IMR-90 (cell line): ENCODE measurements at regions not wholly inside any gene's neighbourhood (a gene's known extent, or its start where the extent isn't known, plus 50 kb on each side); places are given as distances from the start of the nearest gene placed in this dataset.

Experiments used
- ATAC-seq: fragments of 200-7000 bp; cut with Tn5 transposase; 2 replicates; pipeline ENCODE4 v1.9.1; 2020; ENCODE audit warnings: low read depth, mild to moderate bottlenecking, moderate library complexity
- BruUV-seq: library from RNA; stranded (reverse); fragments of 400-500 nt; replicated peaks from 2 replicates; lab custom pipeline; 2021; lab: Mats Ljungman, UMichigan
- CTCF ChIA-PET: fragments of 300-600 bp; formaldehyde crosslinking; extraction: SDS; loops from one replicate; lab custom pipeline; 2021; ENCODE audit warnings: antibody characterized with exemption; lab: Yijun Ruan, JAX
- POLR2A ChIA-PET: fragments of 300-600 bp; sonication (Branson Sonifier 250); formaldehyde crosslinking; loops from one replicate; lab custom pipeline; 2022; ENCODE audit warnings: antibody characterized with exemption; ENCODE audit not compliant: unreplicated experiment; lab: Charles Lee
- DNase-seq: peaks from one replicate; pipeline ENCODE4 v3.0.0; 2013
- H2AFZ ChIP-seq: replicated peaks from 2 replicates; pipeline ENCODE3; 2013; ENCODE audit warnings: low read length, mild to moderate bottlenecking; ENCODE audit not compliant: poor library complexity
- H2AK5ac ChIP-seq: 2 replicates; pipeline ENCODE4 v1.6.1; 2013; ENCODE audit warnings: low read depth, low read length, inconsistent platforms
- H2AK9ac ChIP-seq: replicated peaks from 2 replicates; pipeline ENCODE3; 2013; ENCODE audit warnings: mild to moderate bottlenecking, low read depth, low read length, moderate library complexity; ENCODE audit not compliant: poor library complexity
- H2BK120ac ChIP-seq: 2 replicates; pipeline ENCODE4 v1.6.1; 2013; ENCODE audit warnings: low read depth, low read length, inconsistent platforms
- H2BK15ac ChIP-seq: 3 replicates; pipeline ENCODE4 v1.6.1; 2013; ENCODE audit warnings: low read depth, low read length, inconsistent platforms
- H2BK20ac ChIP-seq: 2 replicates; pipeline ENCODE4 v1.6.1; 2013; ENCODE audit warnings: low read depth, mild to moderate bottlenecking, inconsistent platforms, low read length, moderate library complexity
- H2BK5ac ChIP-seq: 2 replicates; pipeline ENCODE4 v1.6.1; 2013; ENCODE audit warnings: mild to moderate bottlenecking, low read depth, low read length, inconsistent platforms; ENCODE audit not compliant: poor library complexity, severe bottlenecking
- H3K14ac ChIP-seq: replicated peaks from 2 replicates; pipeline ENCODE4 v1.6.1; 2013; ENCODE audit warnings: low read depth, low read length, inconsistent platforms
- H3K18ac ChIP-seq: 2 replicates; pipeline ENCODE4 v1.6.1; 2013; ENCODE audit warnings: low read depth, low read length, control low read depth
- H3K23ac ChIP-seq: 2 replicates; pipeline ENCODE4 v1.6.1; 2013; ENCODE audit warnings: low read depth, low read length, inconsistent platforms
- H3K27ac ChIP-seq: 2 replicates; pipeline ENCODE4 v1.5.1; 2013; ENCODE audit warnings: mild to moderate bottlenecking, control low read depth, low read length; ENCODE audit not compliant: insufficient read depth
- H3K27me3 ChIP-seq: 2 replicates; pipeline ENCODE4 v1.6.1; 2013; ENCODE audit warnings: low read length; ENCODE audit not compliant: control insufficient read depth, insufficient read depth
- H3K36me3 ChIP-seq: 2 replicates; pipeline ENCODE4 v1.6.1; 2013; ENCODE audit warnings: low read length, mixed read lengths; ENCODE audit not compliant: control insufficient read depth, insufficient read depth
- H3K4ac ChIP-seq: 2 replicates; pipeline ENCODE4 v1.6.1; 2013; ENCODE audit warnings: low read depth, low read length, inconsistent platforms
- H3K4me1 ChIP-seq: 2 replicates; pipeline ENCODE4 v1.6.1; 2013; ENCODE audit warnings: low read length, mixed read lengths; ENCODE audit not compliant: control insufficient read depth, insufficient read depth
- H3K4me2 ChIP-seq: 2 replicates; pipeline ENCODE4 v1.6.1; 2013; ENCODE audit warnings: low read depth, mild to moderate bottlenecking, control low read depth, low read length, moderate library complexity
- H3K4me3 ChIP-seq: 2 replicates; pipeline ENCODE4 v1.5.1; 2013; ENCODE audit warnings: low read depth, mild to moderate bottlenecking, control low read depth, low read length, moderate library complexity; ENCODE audit not compliant: insufficient read depth
- H3K56ac ChIP-seq: 2 replicates; pipeline ENCODE4 v1.6.1; 2013; ENCODE audit warnings: low read length, inconsistent platforms; ENCODE audit not compliant: insufficient read depth; ENCODE audit errors: extremely low read depth
- H3K79me1 ChIP-seq, 2 experiments: 2 replicates each; pipeline ENCODE4 v1.6.1; 2013; ENCODE audit warnings: low read length in 2 of 2, inconsistent platforms in 1 of 2, low read depth in 1 of 2
- H3K9ac ChIP-seq: 2 replicates; pipeline ENCODE4 v1.6.1; 2013; ENCODE audit warnings: low read depth, low read length, control low read depth
- H3K9me1 ChIP-seq: 2 replicates; pipeline ENCODE4 v1.6.1; 2013; ENCODE audit warnings: low read length, inconsistent platforms; ENCODE audit not compliant: insufficient read depth
- H3K9me3 ChIP-seq: 2 replicates; pipeline ENCODE4 v1.6.1; 2013; ENCODE audit warnings: low read length; ENCODE audit not compliant: control insufficient read depth, insufficient read depth
- H4K20me1 ChIP-seq: 2 replicates; pipeline ENCODE4 v1.6.1; 2013; ENCODE audit warnings: low read length, inconsistent platforms; ENCODE audit not compliant: insufficient read depth
- H4K5ac ChIP-seq: 2 replicates; pipeline ENCODE4 v1.6.1; 2013; ENCODE audit warnings: mild to moderate bottlenecking, low read depth, low read length, control low read depth
- H4K8ac ChIP-seq, 2 experiments: 2 replicates each; pipeline ENCODE4 v1.6.1; 2013; ENCODE audit warnings: low read depth in 2 of 2, low read length in 2 of 2, control low read depth in 1 of 2, inconsistent platforms in 1 of 2
- H4K91ac ChIP-seq: 2 replicates; pipeline ENCODE4 v1.6.1; 2013; ENCODE audit warnings: low read depth, low read length, inconsistent platforms; ENCODE audit not compliant: insufficient read depth
- BHLHE40 ChIP-seq: fragments of 150-350 bp; IDR thresholded peaks from 2 replicates; pipeline ENCODE4 v1.6.1; 2016; ENCODE audit warnings: mild to moderate bottlenecking, low read depth, low read length
- MAFK ChIP-seq: IDR thresholded peaks from 2 replicates; pipeline ENCODE4 v1.6.1; 2012; ENCODE audit warnings: low read depth, low read length, improper control_type of control experiment
- MAZ ChIP-seq: IDR thresholded peaks from 2 replicates; pipeline ENCODE4 v1.6.1; 2012; ENCODE audit warnings: low read depth, mild to moderate bottlenecking, low read length, improper control_type of control experiment, moderate library complexity, borderline replicate concordance
- NFE2L2 ChIP-seq: fragments of 150-350 bp; IDR thresholded peaks from 2 replicates; pipeline ENCODE4 v1.6.1; 2016; ENCODE audit warnings: low read depth, mild to moderate bottlenecking, low read length
- POLR2A ChIP-seq: IDR thresholded peaks from 2 replicates; pipeline ENCODE4 v1.6.1; 2012; ENCODE audit warnings: mild to moderate bottlenecking, low read depth, low read length
- WGBS, 2 experiments: methylation state at CpG; one replicate each; pipeline versions ENCODE4 v1.1.5 to v1.1.7; 2013; ENCODE audit warnings: missing lambda C conversion rate in 2 of 2; ENCODE audit not compliant: insufficient read length in 1 of 2; ENCODE audit errors: extremely low coverage in 2 of 2; 5-methylcytosine and 5-hydroxymethylcytosine counted together
- dilution Hi-C: fragments of 300-500 bp; cut with HindIII; formaldehyde crosslinking; loops from one replicate; pipeline ENCODE4 v1.14.3; 2018; ENCODE audit warnings: low sequenced_read_pairs; ENCODE audit not compliant: unreplicated experiment
- in situ Hi-C: fragments of 300-500 bp; cut with MboI; formaldehyde crosslinking; loops from 3 replicates; pipeline ENCODE4 v1.14.3; 2019; ENCODE audit warnings: low sequenced_read_pairs, inconsistent platforms, mixed read lengths
- intact Hi-C: fragments of 100-400 bp; cut with micrococcal nuclease; formaldehyde crosslinking; loops from 2 replicates; pipeline ENCODE4 v1.10.0; 2022
- TF ChIP-seq, protein P1 (sequence below): conservative IDR thresholded peaks from 2 replicates; pipeline ENCODE4 v1.5.1; 2012; ENCODE audit warnings: mild to moderate bottlenecking, low read depth, low read length, improper control_type of control experiment

DNA sequence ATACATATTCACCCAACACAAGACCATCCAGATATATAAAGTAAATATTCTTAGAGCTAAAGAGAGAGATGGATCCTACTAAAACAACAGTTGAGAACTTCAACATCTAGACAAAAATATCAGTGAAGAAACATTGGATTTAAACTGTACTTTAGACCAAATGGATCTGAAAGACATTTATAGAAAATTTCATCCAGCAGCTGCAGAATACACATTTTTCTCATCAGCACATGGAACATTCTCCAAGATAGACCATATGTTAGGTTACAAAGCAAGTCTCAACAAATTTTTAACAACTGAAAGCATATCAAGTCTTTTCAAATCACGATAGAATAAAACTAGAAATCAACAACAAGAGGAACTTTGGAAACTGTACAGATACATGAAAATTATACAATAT, 369.0 kb upstream of the CCDC54 start:
- DNase-seq (no peak), ATAC-seq (no peak)
- no peak overlapping the region for H4K8ac ChIP-seq
- TF ChIP-seq BHLHE40 (no peak), MAFK (no peak), MAZ (no peak), NFE2L2 (no peak), POLR2A (no peak)
- TF ChIP-seq, protein P1, sequence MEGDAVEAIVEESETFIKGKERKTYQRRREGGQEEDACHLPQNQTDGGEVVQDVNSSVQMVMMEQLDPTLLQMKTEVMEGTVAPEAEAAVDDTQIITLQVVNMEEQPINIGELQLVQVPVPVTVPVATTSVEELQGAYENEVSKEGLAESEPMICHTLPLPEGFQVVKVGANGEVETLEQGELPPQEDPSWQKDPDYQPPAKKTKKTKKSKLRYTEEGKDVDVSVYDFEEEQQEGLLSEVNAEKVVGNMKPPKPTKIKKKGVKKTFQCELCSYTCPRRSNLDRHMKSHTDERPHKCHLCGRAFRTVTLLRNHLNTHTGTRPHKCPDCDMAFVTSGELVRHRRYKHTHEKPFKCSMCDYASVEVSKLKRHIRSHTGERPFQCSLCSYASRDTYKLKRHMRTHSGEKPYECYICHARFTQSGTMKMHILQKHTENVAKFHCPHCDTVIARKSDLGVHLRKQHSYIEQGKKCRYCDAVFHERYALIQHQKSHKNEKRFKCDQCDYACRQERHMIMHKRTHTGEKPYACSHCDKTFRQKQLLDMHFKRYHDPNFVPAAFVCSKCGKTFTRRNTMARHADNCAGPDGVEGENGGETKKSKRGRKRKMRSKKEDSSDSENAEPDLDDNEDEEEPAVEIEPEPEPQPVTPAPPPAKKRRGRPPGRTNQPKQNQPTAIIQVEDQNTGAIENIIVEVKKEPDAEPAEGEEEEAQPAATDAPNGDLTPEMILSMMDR: no peak
- H2AK5ac ChIP-seq: no peak overlapping the region
- CTCF ChIA-PET: no interaction called here
- no peak overlapping the region for H2BK20ac ChIP-seq
- no peak overlapping the region for H2BK15ac ChIP-seq
- H3K23ac ChIP-seq: no peak overlapping the region
- in situ Hi-C loops: no loop called here
- H2BK120ac ChIP-seq: no peak overlapping the region
- WGBS, 2 experiments: no CpG with 5 or more reads among the region's 1 CpG
- no peaks in the 10 kb centered on the region for H3K27me3 ChIP-seq
- no peaks in the 10 kb centered on the region for H3K79me1 ChIP-seq
- no peak overlapping the region for H3K9ac ChIP-seq
- no peaks in the 10 kb centered on the region for H3K9me3 ChIP-seq
- no peak overlapping the region for H3K18ac ChIP-seq
- POLR2A ChIA-PET: no interaction called here
- no peak overlapping the region for H4K5ac ChIP-seq
- no peak overlapping the region for H3K4ac ChIP-seq
- H2BK5ac ChIP-seq: no peak overlapping the region
- H4K20me1 ChIP-seq: no peaks in the 10 kb centered on the region
- intact Hi-C loops: no loop called here
- no peak overlapping the region for H3K14ac ChIP-seq
- no peak overlapping the region for H4K91ac ChIP-seq
- H3K36me3 ChIP-seq: no peaks in the 10 kb centered on the region
- H3K27ac ChIP-seq: no peak overlapping the region
- no peaks in the 10 kb centered on the region for H3K4me1 ChIP-seq
- H3K9me1 ChIP-seq: no peaks in the 10 kb centered on the region
- H2AFZ ChIP-seq: no peak overlapping the region
- no peak overlapping the region for H2AK9ac ChIP-seq
- no TSS peak for BruUV-seq
- dilution Hi-C loops: no loop called here
- no peak overlapping the region for H3K4me2 ChIP-seq
- H3K4me3 ChIP-seq: no peak overlapping the region
- H3K56ac ChIP-seq: no peak overlapping the region
